ENCODE measurements at regions not wholly inside any gene's neighbourhood (a gene's known extent, or its start where the extent isn't known, plus 50 kb on each side); places are given as distances from the start of the nearest gene placed in this dataset.
A peak's percentile ranks its signal among the peaks of the same experiment; 100 is the strongest.

GRCh38 chr10:78899098-78899754, 169.5 kb upstream of the ZMIZ1 start:
- DNase-seq = no peak

- DNase-seq = no peak
Measured at GRCh38 chr10:78899996-78900714, 168.6 kb upstream of the ZMIZ1 start.

- DNase-seq = no peak
Measured at GRCh38 chr10:78900715-78901430, 167.9 kb upstream of the ZMIZ1 start.

GRCh38 chr10:78901694-78902093, 167.1 kb upstream of the ZMIZ1 start:
- no peak for DNase-seq

GRCh38 chr10:78902815-78903214, 166.0 kb upstream of the ZMIZ1 start:
- no peak for DNase-seq

GRCh38 chr10:78903341-78903940, 165.3 kb upstream of the ZMIZ1 start:
- DNase-seq = no peak

- no peak for DNase-seq
Measured at GRCh38 chr10:78904196-78904595, 164.6 kb upstream of the ZMIZ1 start.

- DNase-seq = no peak
Measured at GRCh38 chr10:78905015-78905956, 163.5 kb upstream of the ZMIZ1 start.

- DNase-seq = no peak
Measured at GRCh38 chr10:78905957-78906308, 162.8 kb upstream of the ZMIZ1 start.

GRCh38 chr10:78906734-78907390, 161.9 kb upstream of the ZMIZ1 start:
- DNase-seq = no peak

- DNase-seq = no peak
Measured at GRCh38 chr10:78907551-78908211, 161.1 kb upstream of the ZMIZ1 start.

- DNase-seq = no peak
Measured at GRCh38 chr10:78909221-78909620, 159.5 kb upstream of the ZMIZ1 start.

GRCh38 chr10:78910021-78910420, 158.7 kb upstream of the ZMIZ1 start:
- no peak for DNase-seq

- no peak for DNase-seq
Measured at GRCh38 chr10:78910476-78910875, 158.3 kb upstream of the ZMIZ1 start.

- no peak for DNase-seq
Measured at GRCh38 chr10:78910886-78911285, 157.9 kb upstream of the ZMIZ1 start.

GRCh38 chr10:78911533-78912340, 157.0 kb upstream of the ZMIZ1 start:
- no peak for DNase-seq

- no peak for DNase-seq
Measured at GRCh38 chr10:78912361-78913218, 156.2 kb upstream of the ZMIZ1 start.

- peak; percentile 96 to 98 for DNase-seq
Measured at GRCh38 chr10:78913219-78914059, 155.3 kb upstream of the ZMIZ1 start.

- DNase-seq = no peak
Measured at GRCh38 chr10:78914060-78914378, 154.7 kb upstream of the ZMIZ1 start.
